SK-N-MC (cell line): ENCODE measurements at regions not wholly inside any gene's neighbourhood (a gene's known extent, or its start where the extent isn't known, plus 50 kb on each side); places are given as distances from the start of the nearest gene placed in this dataset.

Source experiments
- DNase-seq: peaks from one replicate; pipeline ENCODE4 v3.0.0-alpha.2; 2011; ENCODE audit warnings: low read depth, low spot score
- H3K27ac ChIP-seq: fragments of 200-600 bp; sonication (generic); 2 replicates; pipeline ENCODE4 v1.5.1; 2016; ENCODE audit warnings: mixed run types
- H3K36me3 ChIP-seq: fragments of 200-600 bp; sonication (generic); 2 replicates; pipeline ENCODE4 v1.6.1; 2017; ENCODE audit warnings: antibody characterized with exemption, low read length, mixed read lengths; ENCODE audit not compliant: insufficient read depth
- H3K4me3 ChIP-seq: fragments of 200-600 bp; sonication (generic); 2 replicates; pipeline ENCODE4 v1.5.1; 2016
- H3K9ac ChIP-seq: fragments of 200-600 bp; sonication (generic); 2 replicates; pipeline ENCODE4 v1.8.0; 2017; ENCODE audit warnings: mixed run types, mixed read lengths; ENCODE audit not compliant: insufficient read length
- H3K9me3 ChIP-seq: fragments of 200-600 bp; sonication (generic); 2 replicates; pipeline ENCODE4 v1.6.1; 2017; ENCODE audit warnings: low read depth, mild to moderate bottlenecking, antibody characterized with exemption, low read length, moderate library complexity, mixed read lengths
- EZH2 ChIP-seq: fragments of 200-600 bp; sonication (generic); IDR thresholded peaks from one replicate; pipeline ENCODE4 v1.6.1; 2017; ENCODE audit warnings: antibody characterized with exemption
- FOXP2 ChIP-seq: optimal IDR thresholded peaks from 2 replicates; pipeline ENCODE3; 2011; ENCODE audit warnings: mild to moderate bottlenecking, moderate library complexity; ENCODE audit not compliant: insufficient read depth; ENCODE audit errors: extremely low read length, control extremely low read depth
- POLR2AphosphoS5 ChIP-seq: IDR thresholded peaks from 2 replicates; pipeline ENCODE4 v1.6.1; 2012; ENCODE audit warnings: mild to moderate bottlenecking, low read depth, low read length, borderline replicate concordance

- TF ChIP-seq POLR2AphosphoS5 (no peak), FOXP2 (no peak), EZH2 (no peak)
- no peaks in the 10 kb centered on the region for H3K9me3 ChIP-seq
- H3K4me3 ChIP-seq = no peak overlapping the region
- DNase-seq = no peak
- H3K36me3 ChIP-seq = no peaks in the 10 kb centered on the region
- no peak overlapping the region for H3K27ac ChIP-seq
- H3K9ac ChIP-seq = no peak overlapping the region
Observed at GRCh38 chr6:90863043-90863442, 276.2 kb upstream of the MAP3K7 start.

DNA sequence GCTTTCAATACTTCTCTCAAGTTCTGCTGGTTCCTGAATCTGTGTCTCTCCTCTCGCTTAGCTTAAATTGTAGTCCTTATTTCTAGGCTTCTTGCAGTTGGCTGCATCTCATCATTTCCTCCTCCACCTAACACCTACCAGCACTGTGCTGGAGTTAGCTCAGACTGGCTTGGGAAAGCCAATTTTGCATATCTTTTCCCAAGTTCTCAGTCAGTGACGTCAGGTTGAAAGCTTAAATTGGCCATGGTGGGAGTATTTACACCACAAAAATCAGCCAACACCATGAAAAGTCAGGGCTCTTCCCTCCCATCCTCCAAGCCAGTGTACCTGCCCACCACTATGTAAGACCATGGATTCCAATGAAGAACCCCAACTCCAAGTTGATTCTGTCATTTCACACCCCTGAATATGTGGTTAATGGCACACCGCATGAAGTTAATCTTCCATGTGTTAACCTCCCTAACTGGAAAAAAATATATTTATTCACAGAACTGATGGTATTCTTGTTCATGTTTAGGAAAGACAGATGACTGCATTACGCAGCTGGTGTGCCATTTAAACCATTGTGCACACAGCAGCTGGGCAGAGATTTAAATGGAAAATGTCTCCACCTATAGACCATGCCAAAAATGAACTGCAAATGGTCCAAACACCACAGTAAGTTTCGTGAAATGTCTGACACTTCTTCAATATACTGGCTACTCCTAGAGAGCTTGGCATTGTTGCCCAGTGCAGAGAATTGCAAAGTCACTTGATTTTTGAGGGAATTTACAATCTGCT lies 274.1 kb upstream of the MAP3K7 start:
- no peak overlapping the region for H3K4me3 ChIP-seq
- no peak overlapping the region for H3K27ac ChIP-seq
- TF ChIP-seq EZH2 = no peak
- TF ChIP-seq FOXP2 = no peak
- no peak for TF ChIP-seq POLR2AphosphoS5
- no peaks in the 10 kb centered on the region for H3K9me3 ChIP-seq
- no peak for DNase-seq
- no peak overlapping the region for H3K9ac ChIP-seq
- no peaks in the 10 kb centered on the region for H3K36me3 ChIP-seq

DNA sequence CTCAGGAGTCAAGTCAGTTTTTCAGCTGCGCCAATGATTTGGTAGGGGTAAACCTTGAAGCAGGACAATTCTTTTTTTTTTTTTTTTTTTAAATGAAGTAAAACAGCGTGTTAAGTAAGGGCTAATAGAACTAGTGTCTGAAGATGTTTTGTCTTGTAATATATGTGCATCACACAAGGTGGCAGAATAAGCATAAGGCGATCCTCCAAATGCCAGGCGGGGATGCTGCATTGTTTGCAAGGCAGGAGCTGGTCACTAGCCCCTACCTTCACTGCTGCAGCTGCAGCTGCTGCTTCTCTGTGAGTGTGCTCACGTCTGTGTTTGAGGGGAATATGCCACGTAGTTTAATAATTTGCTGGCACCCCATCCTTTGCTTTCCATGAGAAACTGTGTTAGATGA lies 272.7 kb upstream of the MAP3K7 start:
- no peak for DNase-seq
- Histone ChIP-seq H3K4me3 (no peak overlapping the region), H3K27ac (no peak overlapping the region), H3K36me3 (no peaks in the 10 kb centered on the region), H3K9me3 (no peaks in the 10 kb centered on the region), H3K9ac (no peak overlapping the region)
- no peak for TF ChIP-seq FOXP2
- TF ChIP-seq POLR2AphosphoS5 = no peak
- TF ChIP-seq EZH2 = no peak

DNA sequence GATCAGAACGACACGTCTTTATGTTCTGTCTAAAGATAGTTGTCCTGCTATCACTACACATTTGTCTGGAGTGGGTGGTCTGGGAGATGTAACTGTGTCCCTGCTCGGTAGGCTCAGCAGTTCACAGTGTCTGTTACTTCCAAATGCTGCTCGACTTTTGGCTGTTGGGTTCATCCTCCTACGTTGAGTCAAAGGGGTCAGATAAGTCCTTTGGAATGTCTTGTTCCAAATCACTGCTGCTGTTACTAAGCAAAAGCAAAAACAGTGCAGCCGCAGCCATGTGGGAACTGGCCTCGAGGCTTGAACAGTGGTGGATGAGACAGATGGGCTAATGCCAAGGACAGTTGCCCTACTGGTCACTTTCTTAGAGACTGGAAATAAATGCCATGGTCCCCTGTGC lies 272.2 kb upstream of the MAP3K7 start:
- no peak for TF ChIP-seq FOXP2
- TF ChIP-seq POLR2AphosphoS5 = no peak
- TF ChIP-seq EZH2 = no peak
- no peak for DNase-seq

DNA sequence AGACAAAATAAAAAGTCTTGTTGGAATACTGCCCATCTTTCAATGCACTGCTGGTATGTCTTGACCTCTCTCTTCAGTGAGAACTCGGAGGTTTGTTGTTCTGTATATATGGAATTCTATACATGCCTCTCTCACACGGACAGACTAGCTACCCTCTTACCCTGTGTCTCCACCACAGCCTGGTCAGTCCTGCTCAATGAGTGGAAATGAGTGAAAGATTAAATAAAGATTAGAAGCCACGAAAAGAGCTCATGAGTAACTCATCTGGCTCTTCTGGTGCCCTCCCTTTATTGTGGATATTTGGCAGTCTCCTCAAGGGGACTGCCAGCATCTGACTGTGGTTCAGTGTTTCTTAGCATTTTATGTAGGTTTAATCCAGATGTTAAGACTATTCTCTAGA lies 262.8 kb upstream of the MAP3K7 start:
- H3K9ac ChIP-seq = no peak overlapping the region
- no peak for DNase-seq
- H3K27ac ChIP-seq = no peak overlapping the region
- H3K9me3 ChIP-seq = no peaks in the 10 kb centered on the region
- no peak overlapping the region for H3K4me3 ChIP-seq
- H3K36me3 ChIP-seq = no peaks in the 10 kb centered on the region
- TF ChIP-seq POLR2AphosphoS5 = no peak
- no peak for TF ChIP-seq FOXP2
- TF ChIP-seq EZH2 = no peak

More for the DNA sequence above, 272.2 kb upstream of the MAP3K7 start:
- Histone ChIP-seq H3K9ac (no peak overlapping the region), H3K9me3 (no peaks in the 10 kb centered on the region), H3K4me3 (no peak overlapping the region), H3K27ac (no peak overlapping the region), H3K36me3 (no peaks in the 10 kb centered on the region)

GRCh38 chr6:90846824-90847223 lies 260.0 kb upstream of the MAP3K7 start:
- Histone ChIP-seq H3K4me3 (no peak overlapping the region), H3K9me3 (no peaks in the 10 kb centered on the region), H3K9ac (no peak overlapping the region), H3K36me3 (no peaks in the 10 kb centered on the region), H3K27ac (no peak overlapping the region)
- no peak for TF ChIP-seq POLR2AphosphoS5
- TF ChIP-seq EZH2 = no peak
- TF ChIP-seq FOXP2 = no peak
- DNase-seq = no peak

DNA sequence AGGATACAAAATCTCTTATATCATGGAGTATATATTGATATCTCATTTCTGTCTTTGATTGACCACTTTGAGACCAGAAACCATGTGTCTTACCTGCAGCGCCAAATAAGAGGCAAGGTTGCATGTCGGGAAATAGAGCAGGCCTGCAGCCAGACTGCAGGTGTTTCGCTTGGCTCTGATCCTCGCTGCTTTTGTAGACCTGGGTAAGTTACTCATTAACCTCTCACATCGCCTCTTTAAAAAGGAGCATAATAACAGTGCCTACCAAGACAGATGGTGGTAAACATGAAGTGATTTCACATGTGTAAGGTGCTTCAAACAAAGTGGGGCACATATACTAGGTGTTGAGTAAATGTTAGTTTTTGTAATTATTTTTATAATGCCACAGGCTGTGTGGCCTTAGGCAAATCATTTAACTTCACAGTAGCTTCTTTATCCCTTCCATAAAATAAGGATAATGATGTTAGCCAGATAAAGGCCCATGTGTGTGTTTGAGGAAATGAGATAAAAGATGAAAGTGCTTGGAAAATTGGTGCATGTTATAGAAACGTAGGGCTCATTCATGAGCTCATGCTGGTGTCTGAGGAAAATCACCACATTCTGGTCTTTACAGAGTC lies 248.8 kb upstream of the MAP3K7 start:
- H3K36me3 ChIP-seq = no peaks in the 10 kb centered on the region
- DNase-seq = no peak
- no peak for TF ChIP-seq POLR2AphosphoS5
- no peak for TF ChIP-seq EZH2
- TF ChIP-seq FOXP2 = no peak

GRCh38 chr6:90829311-90829710 lies 242.4 kb upstream of the MAP3K7 start:
- TF ChIP-seq FOXP2 (no peak), POLR2AphosphoS5 (no peak), EZH2 (no peak)
- no peak overlapping the region for H3K4me3 ChIP-seq
- DNase-seq = no peak

More for the DNA sequence above, 248.8 kb upstream of the MAP3K7 start:
- Histone ChIP-seq H3K9ac (no peak overlapping the region), H3K4me3 (no peak overlapping the region), H3K9me3 (no peaks in the 10 kb centered on the region), H3K27ac (no peak overlapping the region)

More at GRCh38 chr6:90829311-90829710, 242.4 kb upstream of the MAP3K7 start:
- Histone ChIP-seq H3K9ac (no peak overlapping the region), H3K36me3 (no peaks in the 10 kb centered on the region), H3K27ac (no peak overlapping the region), H3K9me3 (no peaks in the 10 kb centered on the region)
